ENCODE measurements at regions not wholly inside any gene's neighbourhood (a gene's known extent, or its start where the extent isn't known, plus 50 kb on each side); places are given as distances from the start of the nearest gene placed in this dataset.

- TF ChIP-seq CTCF (IDR thresholded peaks at IDR 0.05; ENCODE audit: low read depth, low read length) = no peak
- no peak for DNase-seq (ENCODE audit: low read depth, low spot score)
- in situ Hi-C loops (cut with HindIII; ENCODE audit: low sequenced_read_pairs) = no loop called here
- no peak overlapping the region for H3K4me3 ChIP-seq (ENCODE audit: low read depth, low read length)
Observed at GRCh38 chr1:212212343-212212742, 72.9 kb upstream of the PPP2R5A start.

DNA sequence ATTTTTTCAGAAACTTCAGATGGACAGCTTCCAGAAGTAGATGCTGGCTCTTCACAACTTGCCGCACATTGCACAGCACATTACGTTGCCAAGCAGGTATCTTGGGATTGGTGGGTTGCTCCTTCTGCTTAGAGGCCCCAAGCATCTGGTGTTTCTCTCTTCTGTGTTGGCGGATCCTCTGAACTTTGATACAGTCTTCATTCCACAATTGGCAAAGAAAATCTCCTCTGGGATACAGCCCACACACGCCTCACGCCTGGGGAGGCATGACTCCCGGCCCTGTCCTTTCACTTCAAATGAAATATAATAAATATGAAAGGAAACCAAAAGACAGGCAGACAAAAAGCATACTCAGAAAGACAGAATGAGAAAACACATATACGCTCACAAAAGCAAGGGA, 72.3 kb upstream of the PPP2R5A start:
- no peak for DNase-seq (ENCODE audit: low read depth, low spot score)
- no peak overlapping the region for H3K4me3 ChIP-seq (ENCODE audit: low read depth, low read length)
- no peak for TF ChIP-seq CTCF (IDR thresholded peaks at IDR 0.05; ENCODE audit: low read depth, low read length)
- in situ Hi-C loops (cut with HindIII; ENCODE audit: low sequenced_read_pairs) = no loop called here

- DNase-seq (ENCODE audit: low read depth, low spot score) = no peak
- no peak for TF ChIP-seq CTCF (IDR thresholded peaks at IDR 0.05; ENCODE audit: low read depth, low read length)
- H3K4me3 ChIP-seq (ENCODE audit: low read depth, low read length) = no peak overlapping the region
- in situ Hi-C loops (cut with HindIII; ENCODE audit: low sequenced_read_pairs) = no loop called here
Observed at GRCh38 chr1:212213784-212214183, 71.4 kb upstream of the PPP2R5A start.

DNA sequence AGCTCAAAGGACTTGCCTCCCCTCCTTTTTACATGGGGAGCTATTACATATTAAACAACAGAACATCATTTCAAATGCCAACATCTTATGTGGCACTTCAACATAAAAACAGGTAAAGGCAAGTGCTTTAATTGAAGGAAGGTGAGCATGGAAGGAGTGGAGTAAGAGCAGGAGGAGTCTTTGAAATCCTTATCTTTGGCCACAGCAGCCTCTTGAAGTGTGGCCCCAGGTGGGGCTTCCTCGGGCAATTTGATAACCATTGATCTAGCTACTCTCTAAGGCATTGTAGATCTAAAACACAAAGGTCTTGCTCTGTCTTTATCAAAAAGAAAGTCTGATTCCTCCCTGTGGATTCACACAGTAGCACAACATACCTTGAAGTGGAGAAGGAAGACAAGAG, 70.9 kb upstream of the PPP2R5A start:
- no peak for DNase-seq (ENCODE audit: low read depth, low spot score)
- in situ Hi-C loops (cut with HindIII; ENCODE audit: low sequenced_read_pairs) = no loop called here
- H3K4me3 ChIP-seq (ENCODE audit: low read depth, low read length) = no peak overlapping the region
- no peak for TF ChIP-seq CTCF (IDR thresholded peaks at IDR 0.05; ENCODE audit: low read depth, low read length)

GRCh38 chr1:212215910-212216309, 69.3 kb upstream of the PPP2R5A start:
- in situ Hi-C loops (cut with HindIII; ENCODE audit: low sequenced_read_pairs) = no loop called here
- no peak for TF ChIP-seq CTCF (IDR thresholded peaks at IDR 0.05; ENCODE audit: low read depth, low read length)
- DNase-seq (ENCODE audit: low read depth, low spot score) = no peak
- no peak overlapping the region for H3K4me3 ChIP-seq (ENCODE audit: low read depth, low read length)

- H3K4me3 ChIP-seq (ENCODE audit: low read depth, low read length) = no peak overlapping the region
- in situ Hi-C loops (cut with HindIII; ENCODE audit: low sequenced_read_pairs) = no loop called here
- DNase-seq (ENCODE audit: low read depth, low spot score) = no peak
- TF ChIP-seq CTCF (IDR thresholded peaks at IDR 0.05; ENCODE audit: low read depth, low read length) = no peak
Observed at GRCh38 chr1:212217633-212218032, 67.6 kb upstream of the PPP2R5A start.

GRCh38 chr1:212218065-212218464, 67.1 kb upstream of the PPP2R5A start:
- no peak for TF ChIP-seq CTCF (IDR thresholded peaks at IDR 0.05; ENCODE audit: low read depth, low read length)
- no peak for DNase-seq (ENCODE audit: low read depth, low spot score)
- in situ Hi-C loops (cut with HindIII; ENCODE audit: low sequenced_read_pairs) = no loop called here
- no peak overlapping the region for H3K4me3 ChIP-seq (ENCODE audit: low read depth, low read length)

Measured in astrocyte of the spinal cord (primary cell).